H1 (cell line): ENCODE measurements at regions not wholly inside any gene's neighbourhood (a gene's known extent, or its start where the extent isn't known, plus 50 kb on each side); places are given as distances from the start of the nearest gene placed in this dataset.

Experiments used
- CTCF ChIA-PET: fragments of 300-600 bp; sonication (Branson Sonifier 250); formaldehyde crosslinking; loops from one replicate; lab custom pipeline; 2021; ENCODE audit not compliant: partially characterized antibody; lab: Charles Lee
- POLR2A ChIA-PET: fragments of 300-600 bp; sonication (Branson Sonifier 250); formaldehyde crosslinking; loops from one replicate; lab custom pipeline; 2021; ENCODE audit warnings: inconsistent platforms; ENCODE audit not compliant: partially characterized antibody; lab: Charles Lee
- DNase-seq, 2 experiments: peaks; one replicate each; pipeline versions ENCODE4 v3.0.0 to v3.0.0-alpha.2; 2010 to 2022; ENCODE audit warnings: low spot score in 2 of 2, low read depth in 1 of 2, mixed read lengths in 1 of 2
- FAIRE-seq: peaks from 2 replicates; lab custom pipeline; 2011; peaks lifted over from hg19 to GRCh38; lab: Jason Lieb, UNC
- H2AFZ ChIP-seq: 2 replicates; pipeline ENCODE4 v1.8.1; 2012; ENCODE audit warnings: low read length, inconsistent platforms
- H2AK5ac ChIP-seq: 2 replicates; pipeline ENCODE4 v1.6.1; 2013; ENCODE audit warnings: low read depth, low read length
- H2BK120ac ChIP-seq: replicated peaks from 2 replicates; pipeline ENCODE3; 2013; ENCODE audit warnings: low read depth, low read length, inconsistent platforms
- H2BK12ac ChIP-seq: 2 replicates; pipeline ENCODE4 v1.6.1; 2013; ENCODE audit warnings: low read depth, low read length
- H2BK15ac ChIP-seq: 2 replicates; pipeline ENCODE4 v1.6.1; 2013; ENCODE audit warnings: low read length
- H2BK20ac ChIP-seq: 2 replicates; pipeline ENCODE4 v1.6.1; 2013; ENCODE audit warnings: low read length
- H2BK5ac ChIP-seq: 2 replicates; pipeline ENCODE4 v1.6.1; 2013; ENCODE audit warnings: low read depth, low read length
- H3K14ac ChIP-seq: 2 replicates; pipeline ENCODE4 v1.6.1; 2013; ENCODE audit warnings: inconsistent platforms; ENCODE audit not compliant: insufficient read length
- H3K18ac ChIP-seq: 2 replicates; pipeline ENCODE4 v1.6.1; 2013; ENCODE audit warnings: low read length; ENCODE audit errors: extremely low read depth
- H3K23ac ChIP-seq: 2 replicates; pipeline ENCODE4 v1.6.1; 2013; ENCODE audit warnings: inconsistent platforms; ENCODE audit not compliant: insufficient read length
- H3K23me2 ChIP-seq: 2 replicates; pipeline ENCODE4 v1.6.1; 2013; ENCODE audit warnings: low read depth, low read length
- H3K27ac ChIP-seq: 2 replicates; pipeline ENCODE4 v1.6.1; 2011; ENCODE audit warnings: low read depth, low read length, inconsistent platforms
- H3K27me3 ChIP-seq, 4 experiments: replicated peaks in 1 of 4; 1 replicate in 1 of 4; 2 replicates in 3 of 4; pipeline versions ENCODE4 v1.6.1 to v1.8.1; 2011 to 2013; ENCODE audit warnings: low read length in 3 of 4, mild to moderate bottlenecking in 3 of 4, inconsistent platforms in 2 of 4, mixed read lengths in 2 of 4, moderate library complexity in 1 of 4; ENCODE audit not compliant: control insufficient read depth in 3 of 4, insufficient read depth in 3 of 4; ENCODE audit errors: extremely low read depth in 1 of 4
- H3K36me3 ChIP-seq, 4 experiments: 2 replicates each; pipeline versions ENCODE4 v1.6.1 to v1.8.1; 2011 to 2013; ENCODE audit warnings: mild to moderate bottlenecking in 4 of 4, low read length in 3 of 4, moderate library complexity in 2 of 4, control low read depth in 1 of 4, inconsistent platforms in 1 of 4; ENCODE audit not compliant: insufficient read depth in 4 of 4, control insufficient read depth in 2 of 4
- H3K4ac ChIP-seq: replicated peaks from 2 replicates; pipeline ENCODE3; 2013; ENCODE audit warnings: low read length, low read depth, mixed read lengths, inconsistent platforms; ENCODE audit not compliant: insufficient read length
- H3K4me1 ChIP-seq, 4 experiments: replicated peaks in 1 of 4; 1 replicate in 1 of 4; 2 replicates in 3 of 4; pipeline versions ENCODE4 v1.6.1 to v1.8.1; 2011 to 2013; ENCODE audit warnings: low read length in 3 of 4, inconsistent platforms in 2 of 4, mixed read lengths in 1 of 4; ENCODE audit not compliant: insufficient read depth in 4 of 4, control insufficient read depth in 3 of 4
- H3K4me2 ChIP-seq, 2 experiments: 2 replicates each; pipeline versions ENCODE4 v1.6.1 to v1.8.1; 2011 to 2013; ENCODE audit warnings: low read depth in 2 of 2, low read length in 2 of 2, control low read depth in 1 of 2, inconsistent platforms in 1 of 2, mild to moderate bottlenecking in 1 of 2; ENCODE audit not compliant: insufficient read depth in 1 of 2
- H3K4me3 ChIP-seq, 4 experiments: fragments of 200-600, 300-600 bp in 1 of 4; sonication (generic), shearing (Covaris generic), sonication (Bioruptor Twin) in 1 of 4; 2 replicates each; pipeline versions ENCODE4 v1.5.1 to v1.8.1; 2011 to 2016; ENCODE audit warnings: low read length in 4 of 4, low read depth in 3 of 4, control low read depth in 2 of 4, inconsistent platforms in 2 of 4, mild to moderate bottlenecking in 2 of 4, mixed read lengths in 1 of 4, moderate library complexity in 1 of 4; ENCODE audit not compliant: insufficient read depth in 2 of 4; ENCODE audit errors: extremely low read depth in 1 of 4
- H3K56ac ChIP-seq: replicated peaks from 2 replicates; pipeline ENCODE3; 2013; ENCODE audit warnings: low read depth, mild to moderate bottlenecking, mixed read lengths, low read length, inconsistent platforms; ENCODE audit not compliant: insufficient read length
- H3K79me1 ChIP-seq: 2 replicates; pipeline ENCODE4 v1.6.1; 2013; ENCODE audit warnings: low read depth, low read length, control low read depth
- H3K79me2 ChIP-seq, 2 experiments: 2 replicates each; pipeline versions ENCODE4 v1.6.1 to v1.8.1; 2012 to 2013; ENCODE audit warnings: low read length in 2 of 2, mild to moderate bottlenecking in 2 of 2, inconsistent platforms in 1 of 2; ENCODE audit not compliant: insufficient read depth in 2 of 2, control insufficient read depth in 1 of 2
- H3K9ac ChIP-seq, 4 experiments: replicated peaks in 1 of 4; 1 replicate in 1 of 4; 2 replicates in 3 of 4; pipeline versions ENCODE4 v1.6.1 to v1.8.1; 2011 to 2013; ENCODE audit warnings: low read depth in 3 of 4, low read length in 3 of 4, control low read depth in 2 of 4, mild to moderate bottlenecking in 2 of 4, moderate library complexity in 2 of 4, inconsistent platforms in 1 of 4; ENCODE audit errors: extremely low read depth in 1 of 4
- H3K9me3 ChIP-seq, 2 experiments: 2 replicates each; pipeline versions ENCODE4 v1.6.1 to v1.8.1; 2012 to 2013; ENCODE audit warnings: mild to moderate bottlenecking in 2 of 2, moderate library complexity in 2 of 2, control low read depth in 1 of 2, inconsistent platforms in 1 of 2, low read depth in 1 of 2, low read length in 1 of 2, mixed read lengths in 1 of 2; ENCODE audit not compliant: insufficient read depth in 2 of 2
- H4K20me1 ChIP-seq, 2 experiments: replicated peaks in 1 of 2; 2 replicates each; pipeline versions ENCODE3 to v1.8.1; 2011 to 2013; ENCODE audit warnings: inconsistent platforms in 2 of 2, low read length in 2 of 2, mild to moderate bottlenecking in 1 of 2; ENCODE audit not compliant: insufficient read depth in 2 of 2, control insufficient read depth in 1 of 2
- H4K5ac ChIP-seq: 2 replicates; pipeline ENCODE4 v1.6.1; 2013; ENCODE audit warnings: low read length, low read depth, mixed read lengths, inconsistent platforms; ENCODE audit not compliant: insufficient read length
- H4K8ac ChIP-seq: 2 replicates; pipeline ENCODE4 v1.8.0; 2013; ENCODE audit warnings: mild to moderate bottlenecking, moderate library complexity, low read length, inconsistent platforms; ENCODE audit not compliant: insufficient read depth; ENCODE audit errors: extremely low read depth
- H4K91ac ChIP-seq: replicated peaks from 2 replicates; pipeline ENCODE3; 2013; ENCODE audit warnings: low read length, mixed read lengths, inconsistent platforms; ENCODE audit not compliant: insufficient read length
- GTF2F1 ChIP-seq: IDR thresholded peaks from 2 replicates; pipeline ENCODE4 v1.6.1; 2012; ENCODE audit warnings: low read depth, low read length, improper control_type of control experiment, borderline replicate concordance
- KDM5A ChIP-seq: fragments of 200-600 bp; IDR thresholded peaks from 2 replicates; pipeline ENCODE4 v1.7.1; 2012; ENCODE audit warnings: mild to moderate bottlenecking, low read length, inconsistent platforms, mixed read lengths
- RBBP5 ChIP-seq: IDR thresholded peaks from 2 replicates; pipeline ENCODE4 v1.7.1; 2012; ENCODE audit warnings: low read depth, mild to moderate bottlenecking, inconsistent platforms, low read length, moderate library complexity, borderline replicate concordance
- RNF2 ChIP-seq: fragments of 200-900, 300-1000 bp; sonication (generic); IDR thresholded peaks from 2 replicates; pipeline ENCODE4 v1.7.1; 2016; ENCODE audit warnings: borderline replicate concordance, low read depth, mild to moderate bottlenecking, antibody characterized with exemption, low read length; ENCODE audit not compliant: poor library complexity, severe bottlenecking; ENCODE audit errors: missing control alignments
- SRF ChIP-seq: IDR thresholded peaks from 2 replicates; pipeline ENCODE4 v1.6.1; 2011; ENCODE audit warnings: mild to moderate bottlenecking, low read depth, low read length, moderate library complexity
- SUZ12 ChIP-seq: fragments of 200-600 bp; sonication (generic); IDR thresholded peaks from 2 replicates; pipeline ENCODE4 v1.6.1; 2012; ENCODE audit warnings: mild to moderate bottlenecking, inconsistent platforms, low read length, moderate library complexity, mixed read lengths
- WGBS, 2 experiments: shearing (Covaris generic) in 1 of 2; methylation state at CpG; one replicate each; pipeline versions ENCODE4 v1.1.6 to v1.1.7; 2013 to 2015; ENCODE audit warnings: low lambda C conversion rate in 2 of 2, mixed read lengths in 2 of 2, inconsistent platforms in 1 of 2, low coverage in 1 of 2, missing lambda C conversion rate in 1 of 2; ENCODE audit not compliant: insufficient replicate concordance in 2 of 2, insufficient coverage in 1 of 2, insufficient read length in 1 of 2; ENCODE audit errors: extremely low coverage in 1 of 2, missing lambda C conversion rate in 1 of 2; 5-methylcytosine and 5-hydroxymethylcytosine counted together
- TF ChIP-seq, protein P1 (sequence below): IDR thresholded peaks from 2 replicates; pipeline ENCODE4 v1.6.1; 2011; ENCODE audit warnings: low read length, improper control_type of control experiment

DNA sequence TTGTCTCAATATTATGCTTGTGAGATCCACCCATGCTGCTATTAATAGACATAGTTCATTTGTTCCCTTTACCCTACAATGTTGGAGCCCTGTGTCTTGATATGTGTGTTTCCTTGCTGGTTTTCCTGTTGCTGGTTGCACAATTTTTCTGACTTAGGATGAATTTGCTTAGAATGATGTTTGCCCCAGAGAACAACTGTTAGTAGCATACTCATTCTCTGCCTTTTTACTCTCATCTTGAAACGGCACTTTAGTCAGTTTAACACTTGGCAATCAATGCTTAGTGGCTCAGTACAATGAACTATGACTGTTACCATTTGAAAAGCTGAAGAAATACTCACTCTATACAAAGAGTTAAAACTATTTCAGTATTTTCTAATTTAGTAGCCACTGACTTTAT, 158.8 kb upstream of the NDST4 start:
- no peak overlapping the region for H2BK12ac ChIP-seq
- H3K27me3 ChIP-seq = no peaks in the 10 kb centered on the region
- FAIRE-seq (no peak), DNase-seq (no peak)
- no peak overlapping the region for H3K18ac ChIP-seq
- WGBS, 2 experiments = 83% methylated on average over 1 of the region's 1 CpG; no CpG with 5 or more reads in 1 of the 2 experiments
- H4K91ac ChIP-seq = no peak overlapping the region
- H3K23ac ChIP-seq = no peak overlapping the region
- H3K23me2 ChIP-seq = no peaks in the 10 kb centered on the region
- no peak overlapping the region for H2AK5ac ChIP-seq
- H2BK120ac ChIP-seq = no peak overlapping the region
- no peak overlapping the region for H3K14ac ChIP-seq
- no peaks in the 10 kb centered on the region for H4K20me1 ChIP-seq
- POLR2A ChIA-PET = no interaction called here
- no peaks in the 10 kb centered on the region for H3K36me3 ChIP-seq
- no peaks in the 10 kb centered on the region for H3K79me2 ChIP-seq
- no peaks in the 10 kb centered on the region for H3K9me3 ChIP-seq
- no peak overlapping the region for H4K8ac ChIP-seq
- H2BK15ac ChIP-seq = no peak overlapping the region
- H3K56ac ChIP-seq = no peak overlapping the region
- no peak overlapping the region for H3K4ac ChIP-seq
- H3K9ac ChIP-seq = no peak overlapping the region
- no peak overlapping the region for H2BK20ac ChIP-seq
- H4K5ac ChIP-seq = no peak overlapping the region
- CTCF ChIA-PET = interaction anchor here (0.8 to 1.1 kb wide), 2 partner anchors 15 to 41 kb away, joined by 3 read pairs; no protein-coding TSS in a partner anchor
- no peak overlapping the region for H3K27ac ChIP-seq
- H3K4me2 ChIP-seq = no peak overlapping the region
- TF ChIP-seq GTF2F1 (no peak), SUZ12 (no peak), KDM5A (no peak), RBBP5 (no peak), RNF2 (no peak), SRF (no peak)
- TF ChIP-seq, protein P1, sequence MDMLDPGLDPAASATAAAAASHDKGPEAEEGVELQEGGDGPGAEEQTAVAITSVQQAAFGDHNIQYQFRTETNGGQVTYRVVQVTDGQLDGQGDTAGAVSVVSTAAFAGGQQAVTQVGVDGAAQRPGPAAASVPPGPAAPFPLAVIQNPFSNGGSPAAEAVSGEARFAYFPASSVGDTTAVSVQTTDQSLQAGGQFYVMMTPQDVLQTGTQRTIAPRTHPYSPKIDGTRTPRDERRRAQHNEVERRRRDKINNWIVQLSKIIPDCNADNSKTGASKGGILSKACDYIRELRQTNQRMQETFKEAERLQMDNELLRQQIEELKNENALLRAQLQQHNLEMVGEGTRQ = no peak
- H3K4me3 ChIP-seq = no peak overlapping the region
- peak overlapping the region; percentile 16; the same call in 1 of the 2 replicates for H2AFZ ChIP-seq
- no peaks in the 10 kb centered on the region for H3K79me1 ChIP-seq
- H2BK5ac ChIP-seq = no peak overlapping the region
- no peaks in the 10 kb centered on the region for H3K4me1 ChIP-seq
